Tibial nerve (tissue), 3 donors: ENCODE measurements at regions not wholly inside any gene's neighbourhood (a gene's known extent, or its start where the extent isn't known, plus 50 kb on each side); places are given as distances from the start of the nearest gene placed in this dataset.

Experiments used
- POLR2A ChIP-seq, 2 donors: fragments of 450-650 bp; IDR thresholded peaks; one replicate each; pipeline ENCODE4 v1.6.1; 2017; ENCODE audit warnings: antibody characterized with exemption in 2 of 2, mild to moderate bottlenecking in 2 of 2, moderate library complexity in 2 of 2
- TF ChIP-seq, protein P1 (sequence below), 5 experiments: fragments of 200-600 bp in 3 of 5; fragments of 450-650 bp in 2 of 5; sonication (generic) in 3 of 5; IDR thresholded peaks; one replicate each; pipeline ENCODE4 v1.5.1; 2016 to 2019; ENCODE audit warnings: antibody characterized with exemption in 5 of 5, mild to moderate bottlenecking in 3 of 5, moderate library complexity in 2 of 5

DNA sequence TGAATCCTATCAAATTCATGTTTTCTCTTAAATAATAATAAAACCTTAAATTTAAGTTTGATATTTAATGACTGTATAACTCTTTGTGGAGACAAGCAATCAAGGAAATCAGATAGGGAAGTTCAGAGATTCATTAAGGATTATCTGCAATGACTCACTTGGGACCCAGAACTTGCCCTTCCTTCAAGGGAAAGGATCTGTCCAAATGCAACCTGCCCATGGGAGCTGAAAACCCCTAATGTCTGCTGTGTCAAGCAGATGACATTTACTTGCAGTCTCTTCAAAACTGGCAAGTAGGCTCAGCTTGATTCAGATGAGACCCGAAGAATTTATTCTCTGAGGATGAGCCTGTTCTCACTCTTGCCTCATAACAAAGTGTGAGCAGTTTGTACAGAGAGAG lies 1577.6 kb downstream of the EFNA5 start:
- TF ChIP-seq, protein P1, sequence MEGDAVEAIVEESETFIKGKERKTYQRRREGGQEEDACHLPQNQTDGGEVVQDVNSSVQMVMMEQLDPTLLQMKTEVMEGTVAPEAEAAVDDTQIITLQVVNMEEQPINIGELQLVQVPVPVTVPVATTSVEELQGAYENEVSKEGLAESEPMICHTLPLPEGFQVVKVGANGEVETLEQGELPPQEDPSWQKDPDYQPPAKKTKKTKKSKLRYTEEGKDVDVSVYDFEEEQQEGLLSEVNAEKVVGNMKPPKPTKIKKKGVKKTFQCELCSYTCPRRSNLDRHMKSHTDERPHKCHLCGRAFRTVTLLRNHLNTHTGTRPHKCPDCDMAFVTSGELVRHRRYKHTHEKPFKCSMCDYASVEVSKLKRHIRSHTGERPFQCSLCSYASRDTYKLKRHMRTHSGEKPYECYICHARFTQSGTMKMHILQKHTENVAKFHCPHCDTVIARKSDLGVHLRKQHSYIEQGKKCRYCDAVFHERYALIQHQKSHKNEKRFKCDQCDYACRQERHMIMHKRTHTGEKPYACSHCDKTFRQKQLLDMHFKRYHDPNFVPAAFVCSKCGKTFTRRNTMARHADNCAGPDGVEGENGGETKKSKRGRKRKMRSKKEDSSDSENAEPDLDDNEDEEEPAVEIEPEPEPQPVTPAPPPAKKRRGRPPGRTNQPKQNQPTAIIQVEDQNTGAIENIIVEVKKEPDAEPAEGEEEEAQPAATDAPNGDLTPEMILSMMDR (IDR thresholded peaks at IDR 0.05): no peak
- TF ChIP-seq POLR2A (IDR thresholded peaks at IDR 0.05): no peak
